CD14-positive monocyte (primary cell): ENCODE measurements at regions not wholly inside any gene's neighbourhood (a gene's known extent, or its start where the extent isn't known, plus 50 kb on each side); places are given as distances from the start of the nearest gene placed in this dataset.

Experiments used
- DNase-seq, 3 donors: peaks; one replicate each; pipeline ENCODE4 v3.0.0-alpha.2; 2011 to 2022
- H2AFZ ChIP-seq: 2 replicates; pipeline ENCODE4 v1.6.0; 2012; ENCODE audit warnings: mild to moderate bottlenecking, low read depth, low read length, inconsistent platforms; ENCODE audit not compliant: insufficient read depth, poor library complexity, severe bottlenecking
- H3K27ac ChIP-seq, 2 donors: 1 replicate in 1 of 2; 2 replicates in 1 of 2; pipeline ENCODE4 v1.5.1; 2012 to 2013; ENCODE audit warnings: low read length in 2 of 2, control low read depth in 1 of 2, inconsistent platforms in 1 of 2, low read depth in 1 of 2, mild to moderate bottlenecking in 1 of 2
- H3K27me3 ChIP-seq, 2 donors: one replicate each; pipeline versions ENCODE4 v1.6.0 to v1.6.1; 2011 to 2013; ENCODE audit warnings: low read length in 2 of 2; ENCODE audit not compliant: control insufficient read depth in 2 of 2, insufficient read depth in 2 of 2
- H3K36me3 ChIP-seq, 2 donors: replicated peaks in 1 of 2; 1 replicate in 1 of 2; 2 replicates in 1 of 2; pipeline versions ENCODE4 v1.5.1 to v1.6.1; 2012 to 2013; ENCODE audit warnings: low read length in 2 of 2, control low read depth in 1 of 2, inconsistent platforms in 1 of 2, mild to moderate bottlenecking in 1 of 2; ENCODE audit not compliant: insufficient read depth in 2 of 2, control insufficient read depth in 1 of 2
- H3K4me1 ChIP-seq, 2 donors: 1 replicate in 1 of 2; 2 replicates in 1 of 2; pipeline versions ENCODE4 v1.5.1 to v1.6.1; 2012 to 2013; ENCODE audit warnings: low read length in 2 of 2, control low read depth in 1 of 2, inconsistent platforms in 1 of 2, mild to moderate bottlenecking in 1 of 2, moderate library complexity in 1 of 2; ENCODE audit not compliant: insufficient read depth in 2 of 2, control insufficient read depth in 1 of 2
- H3K4me2 ChIP-seq: replicated peaks from 2 replicates; pipeline ENCODE3; 2012; ENCODE audit warnings: low read length, moderate library complexity, mild to moderate bottlenecking; ENCODE audit not compliant: poor library complexity, severe bottlenecking; ENCODE audit errors: extremely low read depth
- H3K4me3 ChIP-seq, 3 experiments: fragments of 200-600 bp in 1 of 3; sonication (generic) in 1 of 3; replicated peaks in 1 of 3; 1 replicate in 2 of 3; 2 replicates in 1 of 3; pipeline ENCODE4 v1.5.1; 2011 to 2013; ENCODE audit warnings: low read length in 3 of 3, mild to moderate bottlenecking in 3 of 3, control low read depth in 2 of 3, low read depth in 2 of 3, inconsistent platforms in 1 of 3, moderate library complexity in 1 of 3
- H3K79me2 ChIP-seq: 2 replicates; pipeline ENCODE4 v1.6.0; 2012; ENCODE audit warnings: mild to moderate bottlenecking, control low read depth, inconsistent platforms, low read length, moderate library complexity; ENCODE audit not compliant: insufficient read depth
- H3K9ac ChIP-seq: 2 replicates; pipeline ENCODE4 v1.6.0; 2017; ENCODE audit warnings: low read length, mild to moderate bottlenecking; ENCODE audit not compliant: insufficient read depth, poor library complexity, severe bottlenecking
- H3K9me3 ChIP-seq, 2 donors: replicated peaks in 1 of 2; 1 replicate in 1 of 2; 2 replicates in 1 of 2; pipeline versions ENCODE4 v1.5.1 to v1.6.1; 2012 to 2013; ENCODE audit warnings: low read length in 2 of 2, control low read depth in 1 of 2; ENCODE audit not compliant: control insufficient read depth in 1 of 2, insufficient read depth in 1 of 2
- H4K20me1 ChIP-seq: 2 replicates; pipeline ENCODE4 v1.6.0; 2012; ENCODE audit warnings: mild to moderate bottlenecking, low read length, control low read depth, moderate library complexity; ENCODE audit not compliant: insufficient read depth
- H3K27ac Mint-ChIP-seq, 7 donors: one replicate each; pipeline ENCODE4 v1.8.0; 2020; ENCODE audit warnings: mild to moderate bottlenecking in 7 of 7, mixed read lengths in 7 of 7, moderate library complexity in 6 of 7, inconsistent platforms in 2 of 7
- H3K27me3 Mint-ChIP-seq, 3 donors: one replicate each; pipeline ENCODE4 v1.8.0; 2021 to 2022; ENCODE audit warnings: low read depth in 3 of 3, mild to moderate bottlenecking in 3 of 3, mixed read lengths in 3 of 3, moderate library complexity in 3 of 3, inconsistent platforms in 1 of 3
- H3K36me3 Mint-ChIP-seq, 2 donors: one replicate each; pipeline ENCODE4 v1.8.0; 2020; ENCODE audit warnings: mixed read lengths in 2 of 2, inconsistent platforms in 1 of 2, mild to moderate bottlenecking in 1 of 2
- H3K4me1 Mint-ChIP-seq: one replicate; pipeline ENCODE4 v1.8.0; 2020; ENCODE audit warnings: mild to moderate bottlenecking, mixed read lengths
- H3K4me3 Mint-ChIP-seq, 2 donors: one replicate each; pipeline ENCODE4 v1.8.0; 2020; ENCODE audit warnings: mild to moderate bottlenecking in 2 of 2, mixed read lengths in 2 of 2, moderate library complexity in 1 of 2
- H3K9me3 Mint-ChIP-seq, 7 donors: one replicate each; pipeline ENCODE4 v1.8.0; 2020 to 2022; ENCODE audit warnings: mixed read lengths in 7 of 7, mild to moderate bottlenecking in 6 of 7, moderate library complexity in 6 of 7, inconsistent platforms in 2 of 7
- WGBS: methylation state at CpG from one replicate; pipeline ENCODE4 v1.1.5; 2013; ENCODE audit warnings: missing lambda C conversion rate; ENCODE audit not compliant: insufficient coverage; 5-methylcytosine and 5-hydroxymethylcytosine counted together
- intact Hi-C, 2 donors: fragments of 100-400 bp; cut with micrococcal nuclease; formaldehyde crosslinking; loops; one replicate each; pipeline versions ENCODE4 v1.15.0 to v1.15.1; 2023
- TF ChIP-seq, protein P1 (sequence below): fragments of 200-600 bp; IDR thresholded peaks from one replicate; pipeline ENCODE4 v1.8.0; 2022; ENCODE audit warnings: antibody characterized with exemption, mild to moderate bottlenecking

GRCh38 chr22:46040471-46041465, 63.8 kb upstream of the WNT7B start:
- Histone ChIP-seq H3K27me3 (no peaks in the 10 kb centered on the region), H3K27ac (no peak overlapping the region), H3K4me2 (no peak overlapping the region), H3K79me2 (peaks cover 39% of the 10 kb centered on the region), H3K4me3 (no peak overlapping the region), H3K36me3 (no peaks in the 10 kb centered on the region), H3K9ac (no peak overlapping the region), H3K9me3 (no peaks in the 10 kb centered on the region), H3K4me1 (peaks cover 37 to 50% of the 10 kb centered on the region in 2 donors), H2AFZ (no peak overlapping the region), H4K20me1 (no peaks in the 10 kb centered on the region)
- Mint-ChIP-seq H3K27ac (peak overlapping the region in 1 of 7 donors; percentile 54), H3K36me3 (peaks cover 3 to 10% of the 10 kb centered on the region in 2 donors), H3K9me3 (peaks cover 0 to 1% (median 0%) of the 10 kb centered on the region in 7 donors), H3K27me3 (peaks cover 0 to 2% (median 0%) of the 10 kb centered on the region in 3 donors), H3K4me1 (peaks cover 44% of the 10 kb centered on the region), H3K4me3 (no peak overlapping the region)
- TF ChIP-seq, protein P1, sequence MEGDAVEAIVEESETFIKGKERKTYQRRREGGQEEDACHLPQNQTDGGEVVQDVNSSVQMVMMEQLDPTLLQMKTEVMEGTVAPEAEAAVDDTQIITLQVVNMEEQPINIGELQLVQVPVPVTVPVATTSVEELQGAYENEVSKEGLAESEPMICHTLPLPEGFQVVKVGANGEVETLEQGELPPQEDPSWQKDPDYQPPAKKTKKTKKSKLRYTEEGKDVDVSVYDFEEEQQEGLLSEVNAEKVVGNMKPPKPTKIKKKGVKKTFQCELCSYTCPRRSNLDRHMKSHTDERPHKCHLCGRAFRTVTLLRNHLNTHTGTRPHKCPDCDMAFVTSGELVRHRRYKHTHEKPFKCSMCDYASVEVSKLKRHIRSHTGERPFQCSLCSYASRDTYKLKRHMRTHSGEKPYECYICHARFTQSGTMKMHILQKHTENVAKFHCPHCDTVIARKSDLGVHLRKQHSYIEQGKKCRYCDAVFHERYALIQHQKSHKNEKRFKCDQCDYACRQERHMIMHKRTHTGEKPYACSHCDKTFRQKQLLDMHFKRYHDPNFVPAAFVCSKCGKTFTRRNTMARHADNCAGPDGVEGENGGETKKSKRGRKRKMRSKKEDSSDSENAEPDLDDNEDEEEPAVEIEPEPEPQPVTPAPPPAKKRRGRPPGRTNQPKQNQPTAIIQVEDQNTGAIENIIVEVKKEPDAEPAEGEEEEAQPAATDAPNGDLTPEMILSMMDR: no peak
- 80% methylated on average over 13 of the region's 20 CpGs for WGBS
- no peak for DNase-seq
- intact Hi-C loops: loop anchor here in 1 of 2 donors (10.0 kb wide), 1 partner anchor 876 kb away; the partner anchor contains the start of gene NUP50

GRCh38 chr22:46041642-46042041, 64.7 kb upstream of the WNT7B start:
- Mint-ChIP-seq H3K27ac (peak overlapping the region in 2 of 7 donors; percentile 9 to 45), H3K9me3 (peaks cover 0 to 1% (median 0%) of the 10 kb centered on the region in 7 donors), H3K4me3 (no peak overlapping the region), H3K27me3 (peaks cover 0 to 2% (median 0%) of the 10 kb centered on the region in 3 donors), H3K36me3 (peaks cover 3 to 10% of the 10 kb centered on the region in 2 donors), H3K4me1 (peaks cover 49% of the 10 kb centered on the region)
- Histone ChIP-seq H3K4me1 (peaks cover 41 to 52% of the 10 kb centered on the region in 2 donors), H4K20me1 (no peaks in the 10 kb centered on the region), H3K79me2 (peaks cover 43% of the 10 kb centered on the region), H3K4me2 (no peak overlapping the region), H2AFZ (no peak overlapping the region), H3K36me3 (no peaks in the 10 kb centered on the region), H3K27me3 (no peaks in the 10 kb centered on the region), H3K9ac (no peak overlapping the region), H3K9me3 (no peaks in the 10 kb centered on the region), H3K4me3 (no peak overlapping the region), H3K27ac (no peak overlapping the region)
- intact Hi-C loops: loop anchor here in 1 of 2 donors (10.0 kb wide), 1 partner anchor 877 kb away; the partner anchor contains the start of gene NUP50
- WGBS: 91% methylated on average over 5 of the region's 9 CpGs
- TF ChIP-seq, protein P1: no peak
- DNase-seq: no peak
